Endothelial cell (in vitro differentiated cells): ENCODE measurements at regions not wholly inside any gene's neighbourhood (a gene's known extent, or its start where the extent isn't known, plus 50 kb on each side); places are given as distances from the start of the nearest gene placed in this dataset.
"Not testable (repeated sequence)": the region's sequence is repeated elsewhere in the genome, so short reads cannot be mapped to it uniquely, and the experiment has no call there.

Source experiments
- DNase-seq: peaks from one replicate; pipeline ENCODE4 v3.0.0; 2021; ENCODE audit warnings: low spot score
- H3K27ac Mint-ChIP-seq: one replicate; pipeline ENCODE4 v1.8.0; 2021; ENCODE audit warnings: mixed read lengths, inconsistent platforms; ENCODE audit not compliant: unreplicated experiment
- H3K27me3 Mint-ChIP-seq: one replicate; pipeline ENCODE4 v1.8.0; 2021; ENCODE audit warnings: mild to moderate bottlenecking, moderate library complexity, mixed read lengths, inconsistent platforms; ENCODE audit not compliant: unreplicated experiment
- H3K36me3 Mint-ChIP-seq: one replicate; pipeline ENCODE4 v1.8.0; 2021; ENCODE audit warnings: mild to moderate bottlenecking, low read depth, mixed read lengths, inconsistent platforms; ENCODE audit not compliant: unreplicated experiment
- H3K4me1 Mint-ChIP-seq: one replicate; pipeline ENCODE4 v1.8.0; 2021; ENCODE audit warnings: mild to moderate bottlenecking, mixed read lengths, inconsistent platforms; ENCODE audit not compliant: unreplicated experiment
- H3K4me3 Mint-ChIP-seq: one replicate; pipeline ENCODE4 v1.8.0; 2021; ENCODE audit warnings: mild to moderate bottlenecking, mixed read lengths, inconsistent platforms; ENCODE audit not compliant: unreplicated experiment
- H3K9me3 Mint-ChIP-seq: one replicate; pipeline ENCODE4 v1.8.0; 2021; ENCODE audit warnings: mixed read lengths, inconsistent platforms; ENCODE audit not compliant: unreplicated experiment
- TF ChIP-seq, protein P1 (sequence below): fragments of 200-600 bp; sonication (generic); IDR thresholded peaks from one replicate; pipeline ENCODE4 v1.5.0; 2021; ENCODE audit warnings: antibody characterized with exemption; ENCODE audit not compliant: unreplicated experiment

DNA sequence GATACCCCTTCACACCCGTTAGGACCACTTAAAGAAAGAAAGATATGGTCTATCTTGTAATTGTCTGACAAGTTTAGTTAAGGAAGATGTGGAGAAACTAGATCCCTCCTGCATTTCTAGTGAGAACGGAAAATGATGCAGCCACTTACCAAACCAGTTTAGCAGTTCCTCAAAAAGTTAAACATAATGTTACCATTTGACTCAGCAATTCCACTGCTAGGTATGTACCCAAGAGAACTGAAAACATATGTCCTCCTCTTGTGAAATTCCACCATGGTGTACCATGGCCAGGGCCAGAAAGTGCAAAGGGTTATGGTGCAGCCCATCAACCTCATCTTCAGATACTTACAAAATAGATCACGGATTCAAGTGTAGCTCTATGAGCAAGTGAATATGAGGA lies 79.0 kb upstream of the ID2 start:
- H3K4me1 Mint-ChIP-seq = no peaks in the 10 kb centered on the region
- H3K27me3 Mint-ChIP-seq = no peaks in the 10 kb centered on the region
- H3K36me3 Mint-ChIP-seq = no peaks in the 10 kb centered on the region
- no peak overlapping the region for H3K4me3 Mint-ChIP-seq
- no peaks in the 10 kb centered on the region for H3K9me3 Mint-ChIP-seq
- no peak for DNase-seq
- no peak overlapping the region for H3K27ac Mint-ChIP-seq
- TF ChIP-seq, protein P1, sequence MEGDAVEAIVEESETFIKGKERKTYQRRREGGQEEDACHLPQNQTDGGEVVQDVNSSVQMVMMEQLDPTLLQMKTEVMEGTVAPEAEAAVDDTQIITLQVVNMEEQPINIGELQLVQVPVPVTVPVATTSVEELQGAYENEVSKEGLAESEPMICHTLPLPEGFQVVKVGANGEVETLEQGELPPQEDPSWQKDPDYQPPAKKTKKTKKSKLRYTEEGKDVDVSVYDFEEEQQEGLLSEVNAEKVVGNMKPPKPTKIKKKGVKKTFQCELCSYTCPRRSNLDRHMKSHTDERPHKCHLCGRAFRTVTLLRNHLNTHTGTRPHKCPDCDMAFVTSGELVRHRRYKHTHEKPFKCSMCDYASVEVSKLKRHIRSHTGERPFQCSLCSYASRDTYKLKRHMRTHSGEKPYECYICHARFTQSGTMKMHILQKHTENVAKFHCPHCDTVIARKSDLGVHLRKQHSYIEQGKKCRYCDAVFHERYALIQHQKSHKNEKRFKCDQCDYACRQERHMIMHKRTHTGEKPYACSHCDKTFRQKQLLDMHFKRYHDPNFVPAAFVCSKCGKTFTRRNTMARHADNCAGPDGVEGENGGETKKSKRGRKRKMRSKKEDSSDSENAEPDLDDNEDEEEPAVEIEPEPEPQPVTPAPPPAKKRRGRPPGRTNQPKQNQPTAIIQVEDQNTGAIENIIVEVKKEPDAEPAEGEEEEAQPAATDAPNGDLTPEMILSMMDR = no peak

DNA sequence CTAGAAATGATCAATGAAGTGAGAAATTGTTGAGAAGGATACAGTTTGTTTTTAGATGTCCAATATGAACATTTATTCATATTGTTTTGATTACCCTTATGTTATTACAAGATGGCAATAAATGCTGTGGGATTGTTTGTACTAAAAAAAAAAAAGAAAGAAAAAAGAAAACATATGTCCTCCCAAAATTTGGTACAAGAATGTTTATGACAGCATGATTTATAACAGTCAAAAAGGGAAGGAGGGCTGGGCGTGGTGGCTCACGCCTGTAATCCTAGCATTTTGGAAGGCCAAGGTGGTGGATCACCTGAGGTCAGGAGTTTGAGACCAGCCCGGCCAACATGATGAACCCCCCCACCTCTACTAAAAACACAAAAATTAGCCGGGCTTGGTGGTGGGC lies 78.5 kb upstream of the ID2 start:
- H3K27me3 Mint-ChIP-seq, H3K4me3 Mint-ChIP-seq, H3K4me1 Mint-ChIP-seq, DNase-seq, H3K27ac Mint-ChIP-seq, H3K36me3 Mint-ChIP-seq, H3K9me3 Mint-ChIP-seq: not testable (repeated sequence)

DNA sequence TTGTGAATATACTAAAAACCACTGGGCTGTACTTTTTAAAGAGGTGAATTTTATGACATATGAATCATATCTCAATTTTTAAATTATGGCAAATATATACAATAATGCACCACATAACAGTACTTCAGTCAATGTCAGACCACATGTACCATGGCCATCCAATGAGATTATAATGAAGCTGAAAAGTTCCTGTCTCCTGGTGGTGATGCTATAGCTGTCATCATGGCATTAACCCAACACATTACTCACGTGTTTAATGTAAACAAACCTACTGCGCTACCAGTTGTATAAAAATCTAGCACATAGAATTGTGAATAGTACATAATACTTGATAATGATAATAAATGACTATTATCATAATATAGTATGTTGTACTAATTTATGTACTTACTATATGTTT lies 77.6 kb upstream of the ID2 start:
- H3K27ac Mint-ChIP-seq = no peak overlapping the region
- peaks cover 1% of the 10 kb centered on the region for H3K27me3 Mint-ChIP-seq
- no peak overlapping the region for H3K4me3 Mint-ChIP-seq
- no peaks in the 10 kb centered on the region for H3K36me3 Mint-ChIP-seq
- TF ChIP-seq, protein P1 = no peak
- no peaks in the 10 kb centered on the region for H3K9me3 Mint-ChIP-seq
- DNase-seq = no peak
- no peaks in the 10 kb centered on the region for H3K4me1 Mint-ChIP-seq

DNA sequence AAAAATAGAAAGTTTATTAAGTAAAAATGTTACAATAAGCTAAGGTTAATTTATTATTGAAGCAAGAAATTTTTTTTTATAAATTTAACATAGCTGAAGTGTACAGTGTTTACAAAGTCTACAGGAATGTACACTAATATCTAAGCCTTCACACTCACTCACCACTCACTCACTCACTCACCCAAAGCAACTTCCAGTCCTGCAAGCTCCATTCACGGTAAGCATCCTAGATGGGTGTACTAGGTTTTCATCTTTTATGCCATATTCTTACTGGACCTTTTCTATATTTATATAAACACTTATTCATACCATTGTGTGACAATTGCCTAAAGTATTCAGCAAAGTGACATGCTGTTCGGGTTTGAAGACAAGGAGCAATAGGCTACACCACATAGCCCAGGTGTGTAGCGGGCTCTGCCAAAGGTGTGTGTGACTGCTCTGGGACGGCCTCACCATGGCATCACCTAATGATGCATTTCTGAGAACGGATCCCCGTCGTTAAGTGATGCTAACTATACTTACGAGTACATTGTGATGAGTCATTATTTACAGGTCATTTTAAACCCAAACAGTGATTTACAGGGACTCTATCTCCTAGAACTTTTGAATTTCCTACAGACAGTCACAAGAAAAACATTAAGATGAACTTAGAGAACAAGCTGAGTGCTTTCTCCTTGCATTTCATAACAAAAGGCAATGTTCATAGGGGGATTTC lies 76.3 kb upstream of the ID2 start:
- no peak for DNase-seq
- no peak overlapping the region for H3K27ac Mint-ChIP-seq

DNA sequence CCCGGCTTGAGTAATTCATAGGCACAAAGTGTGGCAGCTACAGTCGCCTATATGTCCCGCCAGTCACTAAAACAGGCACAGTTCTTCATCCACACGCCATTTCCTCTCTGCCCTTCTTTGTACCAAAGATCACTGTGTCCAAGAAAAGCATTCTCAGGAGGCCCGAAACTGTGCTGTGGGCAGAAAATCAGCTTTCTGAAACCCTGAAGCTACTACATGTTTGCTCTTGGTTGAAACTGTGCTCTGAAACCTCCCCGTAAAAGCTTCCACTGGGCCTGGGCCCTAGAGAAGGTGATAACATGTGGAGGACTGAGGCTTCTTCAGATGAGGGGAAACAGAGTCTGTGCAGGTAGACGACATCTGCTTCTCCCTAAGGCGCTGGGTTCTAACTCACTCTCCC lies 75.6 kb upstream of the ID2 start:
- Mint-ChIP-seq H3K4me3 (no peak overlapping the region), H3K27me3 (peaks cover 1% of the 10 kb centered on the region), H3K4me1 (no peaks in the 10 kb centered on the region), H3K36me3 (no peaks in the 10 kb centered on the region), H3K27ac (no peak overlapping the region), H3K9me3 (peaks cover 9% of the 10 kb centered on the region)
- no peak for DNase-seq
- TF ChIP-seq, protein P1 = no peak

More for the DNA sequence above, 76.3 kb upstream of the ID2 start:
- Mint-ChIP-seq H3K27me3 (peaks cover 1% of the 10 kb centered on the region), H3K4me3 (no peak overlapping the region), H3K36me3 (no peaks in the 10 kb centered on the region), H3K4me1 (no peaks in the 10 kb centered on the region), H3K9me3 (peaks cover 5% of the 10 kb centered on the region)
- TF ChIP-seq, protein P1 = no peak
